OCI-LY1 (cell line): ENCODE measurements at regions not wholly inside any gene's neighbourhood (a gene's known extent, or its start where the extent isn't known, plus 50 kb on each side); places are given as distances from the start of the nearest gene placed in this dataset.

Experiments used
- H2AFZ ChIP-seq: fragments of 200-600 bp; sonication (generic), shearing (Covaris generic); 2 replicates; pipeline ENCODE4 v1.6.0; 2014; ENCODE audit warnings: antibody characterized with exemption, mild to moderate bottlenecking, low read length
- H3F3A ChIP-seq: fragments of 200-600 bp; sonication (generic), shearing (Covaris generic); 2 replicates; pipeline ENCODE4 v1.6.0; 2014; ENCODE audit warnings: mild to moderate bottlenecking, antibody characterized with exemption, low read length, moderate library complexity; ENCODE audit not compliant: insufficient read depth
- H3K27ac ChIP-seq: fragments of 200-600 bp; sonication (generic); 2 replicates; pipeline ENCODE4 v1.5.1; 2014; ENCODE audit warnings: low read length, mixed run types, mild to moderate bottlenecking, low read depth; ENCODE audit not compliant: poor library complexity, severe bottlenecking
- H3K27me3 ChIP-seq: fragments of 200-600 bp; sonication (generic); 2 replicates; pipeline ENCODE4 v1.6.0; 2014; ENCODE audit warnings: antibody characterized with exemption, mild to moderate bottlenecking, low read length, moderate library complexity; ENCODE audit not compliant: insufficient read depth
- H3K36me3 ChIP-seq: fragments of 200-600 bp; sonication (generic); 2 replicates; pipeline ENCODE4 v1.6.1; 2014; ENCODE audit warnings: mild to moderate bottlenecking, antibody characterized with exemption, low read length, moderate library complexity, mixed read lengths; ENCODE audit not compliant: insufficient read depth
- H3K4me1 ChIP-seq: fragments of 200-600 bp; sonication (generic); 2 replicates; pipeline ENCODE4 v1.5.1; 2014; ENCODE audit warnings: mild to moderate bottlenecking, low read length, moderate library complexity; ENCODE audit not compliant: insufficient read depth, severe bottlenecking
- H3K4me2 ChIP-seq: fragments of 200-600 bp; sonication (generic), shearing (Covaris generic); 2 replicates; pipeline ENCODE4 v1.6.1; 2014; ENCODE audit warnings: low read length
- H3K4me3 ChIP-seq: fragments of 200-600 bp; sonication (generic); 2 replicates; pipeline ENCODE4 v1.5.1; 2014; ENCODE audit warnings: low read length, low read depth, mild to moderate bottlenecking, mixed read lengths; ENCODE audit not compliant: poor library complexity, severe bottlenecking
- H3K79me2 ChIP-seq: fragments of 200-600 bp; shearing (Covaris generic); 2 replicates; pipeline ENCODE4 v1.6.1; 2016; ENCODE audit warnings: mixed run types, low read length, mixed read lengths; ENCODE audit not compliant: insufficient read depth
- H3K9ac ChIP-seq: fragments of 200-600 bp; sonication (generic), shearing (Covaris generic); 2 replicates; pipeline ENCODE4 v1.6.1; 2014; ENCODE audit warnings: mild to moderate bottlenecking, low read length, mixed read lengths
- H3K9me2 ChIP-seq: fragments of 200-600 bp; sonication (generic), shearing (Covaris generic); 2 replicates; pipeline ENCODE4 v1.6.1; 2014; ENCODE audit warnings: low read depth, mild to moderate bottlenecking, low read length, mixed read lengths
- H3K9me3 ChIP-seq: fragments of 200-600 bp; shearing (Covaris generic); 2 replicates; pipeline ENCODE4 v1.6.1; 2014; ENCODE audit warnings: low read length, mixed read lengths
- H4K20me1 ChIP-seq: fragments of 200-600 bp; sonication (generic), shearing (Covaris generic); 2 replicates; pipeline ENCODE4 v1.6.0; 2016; ENCODE audit warnings: mild to moderate bottlenecking, low read length; ENCODE audit not compliant: insufficient read depth
- CTCF ChIP-seq: fragments of 200-600 bp; sonication (generic), shearing (Covaris generic); IDR thresholded peaks from 2 replicates; pipeline ENCODE4 v1.5.1; 2017; ENCODE audit warnings: mild to moderate bottlenecking, antibody characterized with exemption, low read length, moderate library complexity, mixed read lengths
- EZH2 ChIP-seq: fragments of 200-600 bp; sonication (generic), shearing (Covaris generic); IDR thresholded peaks from 2 replicates; pipeline ENCODE4 v1.8.0; 2017; ENCODE audit warnings: borderline replicate concordance, mixed run types, mild to moderate bottlenecking, antibody characterized with exemption, low read length, moderate library complexity, mixed read lengths

DNA sequence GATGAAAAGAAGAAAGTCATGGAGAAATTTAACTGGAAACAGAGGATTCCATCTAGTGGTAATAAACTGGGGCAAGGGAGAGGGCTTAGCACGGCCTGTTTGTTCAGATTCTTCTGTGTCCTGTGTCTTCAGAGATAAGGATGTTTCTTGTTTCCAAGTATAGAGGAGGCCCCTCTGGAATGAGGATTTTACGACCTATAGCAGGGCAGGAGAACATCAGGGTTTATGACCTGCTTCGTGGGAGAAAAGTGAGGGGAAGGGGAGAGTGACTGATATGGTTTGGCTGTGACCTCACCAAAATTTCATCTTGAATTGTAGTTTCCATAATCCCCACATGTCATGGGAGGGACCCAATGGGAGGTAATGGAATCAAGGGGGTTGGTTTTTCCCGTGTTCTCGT is 93.0 kb upstream of the LDB2 start:
- no peaks in the 10 kb centered on the region for H3K27me3 ChIP-seq

GRCh38 chr4:16989371-16989770 is 90.9 kb upstream of the LDB2 start:
- Histone ChIP-seq H3K79me2 (no peaks in the 10 kb centered on the region), H3K4me3 (no peak overlapping the region), H3K9me3 (no peaks in the 10 kb centered on the region), H2AFZ (no peak overlapping the region), H3K27ac (no peak overlapping the region), H3K9me2 (no peaks in the 10 kb centered on the region), H3K9ac (no peak overlapping the region), H3F3A (no peaks in the 10 kb centered on the region), H3K27me3 (no peaks in the 10 kb centered on the region), H3K36me3 (no peaks in the 10 kb centered on the region), H3K4me1 (no peaks in the 10 kb centered on the region), H4K20me1 (no peaks in the 10 kb centered on the region), H3K4me2 (no peak overlapping the region)
- TF ChIP-seq EZH2 (no peak), CTCF (no peak)

More for the DNA sequence above, 93.0 kb upstream of the LDB2 start:
- Histone ChIP-seq H3K27ac (no peak overlapping the region), H3K4me2 (no peak overlapping the region), H3K9me3 (no peaks in the 10 kb centered on the region), H3K4me3 (no peak overlapping the region), H3K36me3 (no peaks in the 10 kb centered on the region), H3K79me2 (no peaks in the 10 kb centered on the region), H3F3A (no peaks in the 10 kb centered on the region), H3K9ac (no peak overlapping the region), H4K20me1 (no peaks in the 10 kb centered on the region), H2AFZ (no peak overlapping the region), H3K4me1 (no peaks in the 10 kb centered on the region), H3K9me2 (no peaks in the 10 kb centered on the region)
- TF ChIP-seq EZH2 (no peak), CTCF (no peak)

GRCh38 chr4:16988814-16989213 is 90.4 kb upstream of the LDB2 start:
- TF ChIP-seq EZH2 (no peak), CTCF (no peak)
- H3F3A ChIP-seq, result no peaks in the 10 kb centered on the region
- no peaks in the 10 kb centered on the region for H3K9me3 ChIP-seq
- H3K4me1 ChIP-seq, result no peaks in the 10 kb centered on the region
- no peaks in the 10 kb centered on the region for H3K36me3 ChIP-seq
- H3K4me3 ChIP-seq, result no peak overlapping the region
- no peak overlapping the region for H3K4me2 ChIP-seq
- H3K9ac ChIP-seq, result no peak overlapping the region
- H3K27ac ChIP-seq, result no peak overlapping the region
- no peaks in the 10 kb centered on the region for H3K9me2 ChIP-seq
- H3K79me2 ChIP-seq, result no peaks in the 10 kb centered on the region
- no peak overlapping the region for H2AFZ ChIP-seq
- H3K27me3 ChIP-seq, result no peaks in the 10 kb centered on the region
- H4K20me1 ChIP-seq, result no peaks in the 10 kb centered on the region
